ENCODE measurements at regions not wholly inside any gene's neighbourhood (a gene's known extent, or its start where the extent isn't known, plus 50 kb on each side); places are given as distances from the start of the nearest gene placed in this dataset.

DNA sequence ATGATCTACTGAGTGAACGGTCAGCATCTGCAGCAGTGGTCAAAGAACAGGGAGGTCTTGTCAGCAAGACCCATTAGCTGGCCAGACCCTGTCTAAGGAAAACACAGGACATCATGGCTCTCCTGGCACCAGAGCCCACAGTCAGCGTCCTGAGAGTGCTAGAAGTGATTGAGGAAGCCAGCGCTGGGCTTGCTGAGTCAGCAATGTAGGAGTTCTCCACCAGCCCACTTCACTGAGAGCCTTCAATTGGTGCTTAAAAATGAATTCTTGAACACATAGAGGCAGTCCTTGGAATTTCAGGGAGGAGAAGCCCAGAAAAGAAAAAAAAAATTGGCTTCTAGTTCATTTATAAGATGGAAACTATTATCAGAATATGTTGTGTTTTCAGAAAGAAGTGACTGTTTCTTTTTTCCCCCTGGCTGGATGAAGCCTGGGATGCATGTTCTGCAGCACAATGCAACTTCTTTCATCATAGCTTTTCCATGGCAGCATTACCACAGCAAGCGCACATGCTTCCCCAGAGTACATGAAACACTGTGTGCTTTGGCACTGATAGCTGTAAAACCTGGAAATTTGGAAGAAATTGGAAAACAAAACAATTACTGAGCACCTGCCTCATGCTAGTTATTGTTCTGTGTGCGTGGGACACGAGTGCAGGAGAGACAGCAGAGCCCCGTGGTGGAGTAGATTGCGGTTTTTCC lies 899.9 kb downstream of the C6orf118 start:
- no peaks in the 10 kb centered on the region for H3K9me2 ChIP-seq (replicated peaks; ENCODE audit: insufficient read depth, low read length)
- H3K27ac ChIP-seq (ENCODE audit: low read length): no peak overlapping the region
- no peak for DNase-seq
- no peaks in the 10 kb centered on the region for H4K20me1 ChIP-seq (ENCODE audit: insufficient read depth, low read length)
- H3K4me2 ChIP-seq (ENCODE audit: low read depth, low read length): no peak overlapping the region
- no peaks in the 10 kb centered on the region for H3K79me2 ChIP-seq (ENCODE audit: low read length)
- H3F3A ChIP-seq (ENCODE audit: insufficient read depth, low read length): no peaks in the 10 kb centered on the region
- no peaks in the 10 kb centered on the region for H3K36me3 ChIP-seq (replicated peaks; ENCODE audit: insufficient read depth, low read length)
- H3K9me3 ChIP-seq (replicated peaks; ENCODE audit: insufficient read depth, low read length): no peaks in the 10 kb centered on the region
- H3K9ac ChIP-seq (ENCODE audit: low read length): no peak overlapping the region
- H3K27me3 ChIP-seq (replicated peaks; ENCODE audit: insufficient read depth, low read length): no peaks in the 10 kb centered on the region
- H2AFZ ChIP-seq (ENCODE audit: low read length): no peak overlapping the region
- no peaks in the 10 kb centered on the region for H3K4me1 ChIP-seq (ENCODE audit: low read length)
- H3K4me3 ChIP-seq (ENCODE audit: low read length): no peak overlapping the region
- no peak for TF ChIP-seq EZH2 (optimal IDR thresholded peaks at IDR 0.05; ENCODE audit: low read depth, low read length)
- no peak for TF ChIP-seq EZH2phosphoT487 (IDR thresholded peaks at IDR 0.05; ENCODE audit: low read length)
- TF ChIP-seq, protein P1, sequence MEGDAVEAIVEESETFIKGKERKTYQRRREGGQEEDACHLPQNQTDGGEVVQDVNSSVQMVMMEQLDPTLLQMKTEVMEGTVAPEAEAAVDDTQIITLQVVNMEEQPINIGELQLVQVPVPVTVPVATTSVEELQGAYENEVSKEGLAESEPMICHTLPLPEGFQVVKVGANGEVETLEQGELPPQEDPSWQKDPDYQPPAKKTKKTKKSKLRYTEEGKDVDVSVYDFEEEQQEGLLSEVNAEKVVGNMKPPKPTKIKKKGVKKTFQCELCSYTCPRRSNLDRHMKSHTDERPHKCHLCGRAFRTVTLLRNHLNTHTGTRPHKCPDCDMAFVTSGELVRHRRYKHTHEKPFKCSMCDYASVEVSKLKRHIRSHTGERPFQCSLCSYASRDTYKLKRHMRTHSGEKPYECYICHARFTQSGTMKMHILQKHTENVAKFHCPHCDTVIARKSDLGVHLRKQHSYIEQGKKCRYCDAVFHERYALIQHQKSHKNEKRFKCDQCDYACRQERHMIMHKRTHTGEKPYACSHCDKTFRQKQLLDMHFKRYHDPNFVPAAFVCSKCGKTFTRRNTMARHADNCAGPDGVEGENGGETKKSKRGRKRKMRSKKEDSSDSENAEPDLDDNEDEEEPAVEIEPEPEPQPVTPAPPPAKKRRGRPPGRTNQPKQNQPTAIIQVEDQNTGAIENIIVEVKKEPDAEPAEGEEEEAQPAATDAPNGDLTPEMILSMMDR (IDR thresholded peaks at IDR 0.05; ENCODE audit: low read length): no peak

- Histone ChIP-seq H3K9me2 (replicated peaks; ENCODE audit: insufficient read depth, low read length) (no peaks in the 10 kb centered on the region), H3K79me2 (ENCODE audit: low read length) (no peaks in the 10 kb centered on the region), H3K4me2 (ENCODE audit: low read depth, low read length) (no peak overlapping the region), H3K4me3 (ENCODE audit: low read length) (no peak overlapping the region), H3K27ac (ENCODE audit: low read length) (no peak overlapping the region), H3K27me3 (replicated peaks; ENCODE audit: insufficient read depth, low read length) (no peaks in the 10 kb centered on the region), H3K9ac (ENCODE audit: low read length) (no peak overlapping the region), H2AFZ (ENCODE audit: low read length) (no peak overlapping the region), H3K4me1 (ENCODE audit: low read length) (no peaks in the 10 kb centered on the region), H3K36me3 (replicated peaks; ENCODE audit: insufficient read depth, low read length) (no peaks in the 10 kb centered on the region), H3K9me3 (replicated peaks; ENCODE audit: insufficient read depth, low read length) (no peaks in the 10 kb centered on the region), H3F3A (ENCODE audit: insufficient read depth, low read length) (no peaks in the 10 kb centered on the region), H4K20me1 (ENCODE audit: insufficient read depth, low read length) (no peaks in the 10 kb centered on the region)
- TF ChIP-seq, protein P1 (IDR thresholded peaks at IDR 0.05; ENCODE audit: low read length): no peak
- TF ChIP-seq EZH2 (optimal IDR thresholded peaks at IDR 0.05; ENCODE audit: low read depth, low read length) (no peak), EZH2phosphoT487 (IDR thresholded peaks at IDR 0.05; ENCODE audit: low read length) (no peak)
- DNase-seq: no peak
Measured at GRCh38 chr6:164408868-164409267, 900.5 kb downstream of the C6orf118 start.

GRCh38 chr6:164404812-164405488 lies 904.5 kb downstream of the C6orf118 start:
- Histone ChIP-seq H4K20me1 (ENCODE audit: insufficient read depth, low read length) (no peaks in the 10 kb centered on the region), H3K79me2 (ENCODE audit: low read length) (no peaks in the 10 kb centered on the region), H3K9ac (ENCODE audit: low read length) (no peak overlapping the region), H3F3A (ENCODE audit: insufficient read depth, low read length) (no peaks in the 10 kb centered on the region), H3K36me3 (replicated peaks; ENCODE audit: insufficient read depth, low read length) (no peaks in the 10 kb centered on the region), H3K27ac (ENCODE audit: low read length) (no peak overlapping the region), H3K4me3 (ENCODE audit: low read length) (no peak overlapping the region), H3K4me1 (ENCODE audit: low read length) (no peaks in the 10 kb centered on the region), H3K4me2 (ENCODE audit: low read depth, low read length) (no peak overlapping the region), H3K27me3 (replicated peaks; ENCODE audit: insufficient read depth, low read length) (no peaks in the 10 kb centered on the region), H3K9me2 (replicated peaks; ENCODE audit: insufficient read depth, low read length) (no peaks in the 10 kb centered on the region), H3K9me3 (replicated peaks; ENCODE audit: insufficient read depth, low read length) (no peaks in the 10 kb centered on the region), H2AFZ (ENCODE audit: low read length) (no peak overlapping the region)
- no peak for DNase-seq
- TF ChIP-seq, protein P1 (IDR thresholded peaks at IDR 0.05; ENCODE audit: low read length): no peak
- TF ChIP-seq EZH2phosphoT487 (IDR thresholded peaks at IDR 0.05; ENCODE audit: low read length): no peak
- TF ChIP-seq EZH2 (optimal IDR thresholded peaks at IDR 0.05; ENCODE audit: low read depth, low read length): no peak

Measured in MM.1S (cell line).